Sigmoid colon (tissue), 4 donors: ENCODE measurements at regions not wholly inside any gene's neighbourhood (a gene's known extent, or its start where the extent isn't known, plus 50 kb on each side); places are given as distances from the start of the nearest gene placed in this dataset.

Experiments
- CTCF ChIP-seq, 4 experiments: fragments of 450-650 bp in 3 of 4; fragments of 200-600 bp in 1 of 4; IDR thresholded peaks; one replicate each; pipeline ENCODE4 v1.5.1; 2016 to 2019; ENCODE audit warnings: antibody characterized with exemption in 4 of 4, mild to moderate bottlenecking in 3 of 4, moderate library complexity in 2 of 4
- EP300 ChIP-seq, 4 donors: sonication (generic); formaldehyde crosslinking; IDR thresholded peaks; one replicate each; pipeline ENCODE4 v1.6.1; 2017; ENCODE audit warnings: antibody characterized with exemption in 4 of 4
- POLR2A ChIP-seq, 2 donors: fragments of 450-650 bp; IDR thresholded peaks; one replicate each; pipeline ENCODE4 v1.6.1; 2016; ENCODE audit warnings: antibody characterized with exemption in 2 of 2, mild to moderate bottlenecking in 2 of 2, moderate library complexity in 2 of 2
- POLR2AphosphoS5 ChIP-seq, 4 donors: sonication (generic); formaldehyde crosslinking; IDR thresholded peaks; one replicate each; pipeline ENCODE4 v1.6.1; 2017; ENCODE audit warnings: antibody characterized with exemption in 4 of 4

DNA sequence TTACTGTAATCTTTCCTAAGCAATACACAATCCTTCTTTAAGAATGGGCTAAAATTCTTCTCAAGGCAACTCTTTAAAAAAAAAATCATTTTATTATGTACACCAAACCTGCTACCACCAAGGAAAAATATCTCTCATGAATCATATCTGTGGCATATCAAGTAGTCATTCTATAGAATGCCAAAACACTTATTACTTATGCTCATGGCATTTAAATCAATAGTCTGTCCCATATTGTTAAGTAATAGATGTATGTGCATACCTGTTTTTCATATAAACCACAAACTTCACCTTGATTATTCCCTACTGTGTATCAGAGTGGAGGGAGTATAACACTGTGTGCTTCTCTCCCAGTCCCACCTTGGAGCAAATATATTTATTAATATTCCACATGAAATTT lies 95.8 kb upstream of the SETBP1 start:
- no peak for TF ChIP-seq CTCF (IDR thresholded peaks at IDR 0.05)
- TF ChIP-seq POLR2A (IDR thresholded peaks at IDR 0.05), result no peak
- no peak for TF ChIP-seq EP300 (IDR thresholded peaks at IDR 0.05)
- no peak for TF ChIP-seq POLR2AphosphoS5 (IDR thresholded peaks at IDR 0.05)
